Activated naive CD8-positive, alpha-beta T cell treated with anti-CD3 and anti-CD28 coated beads, Interleukin-2, amount 50 U/mL, for 24 hours (primary cell): ENCODE measurements at regions not wholly inside any gene's neighbourhood (a gene's known extent, or its start where the extent isn't known, plus 50 kb on each side); places are given as distances from the start of the nearest gene placed in this dataset.

Experiments
- ATAC-seq: fragments of 150-1000 bp; cut with Tn5 transposase; one replicate; pipeline ENCODE4 v1.10.0; 2021
- DNase-seq: peaks from one replicate; pipeline ENCODE4 v3.0.0; 2021
- H3K27ac Mint-ChIP-seq: one replicate; pipeline ENCODE4 v1.8.0; 2021; ENCODE audit warnings: mild to moderate bottlenecking, mixed read lengths
- H3K27me3 Mint-ChIP-seq: one replicate; pipeline ENCODE4 v1.8.0; 2021; ENCODE audit warnings: mixed read lengths
- H3K36me3 Mint-ChIP-seq: one replicate; pipeline ENCODE4 v1.8.0; 2021; ENCODE audit warnings: low read depth, mixed read lengths
- H3K4me1 Mint-ChIP-seq: one replicate; pipeline ENCODE4 v1.8.0; 2021; ENCODE audit warnings: mixed read lengths
- H3K4me3 Mint-ChIP-seq: one replicate; pipeline ENCODE4 v1.8.0; 2021; ENCODE audit warnings: mild to moderate bottlenecking, moderate library complexity, mixed read lengths
- H3K9me3 Mint-ChIP-seq: one replicate; pipeline ENCODE4 v1.8.0; 2021; ENCODE audit warnings: mixed read lengths

DNA sequence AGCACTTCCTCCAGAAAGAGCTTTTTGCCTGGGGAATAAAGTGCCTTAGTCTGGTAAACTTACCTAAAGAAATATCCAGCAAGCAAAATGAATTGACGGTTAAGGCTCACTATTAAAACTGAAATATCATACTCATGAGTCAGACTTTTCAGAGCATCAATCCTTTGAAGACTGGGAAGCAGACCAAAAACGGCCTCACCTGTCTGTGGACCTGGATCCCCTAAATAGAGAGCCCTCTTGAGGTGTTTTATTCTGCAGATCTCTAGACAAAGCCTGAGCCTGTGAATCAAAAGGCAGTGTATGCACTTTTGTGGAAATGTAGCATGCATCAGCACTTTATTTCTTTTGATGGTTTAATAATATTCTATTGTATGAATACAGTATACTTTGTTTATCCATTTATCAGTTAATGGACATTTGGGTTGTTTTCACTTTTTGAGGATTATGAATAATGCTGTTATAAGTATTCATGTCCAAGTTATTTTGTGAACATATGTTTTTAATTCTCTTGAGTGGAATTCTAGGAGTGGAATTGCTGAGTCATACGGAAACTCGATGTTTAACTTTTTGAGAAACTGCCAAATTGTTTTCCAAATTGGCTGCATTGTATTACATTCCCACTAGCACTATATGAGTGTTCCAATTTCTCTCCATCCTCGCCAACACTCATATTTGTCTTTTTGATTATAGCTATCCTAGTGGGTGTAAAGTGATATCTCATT is 449.0 kb upstream of the IGFBP3 start:
- H3K36me3 Mint-ChIP-seq, result no peaks in the 10 kb centered on the region
- DNase-seq (no peak), ATAC-seq (no peak)
- H3K27ac Mint-ChIP-seq, result no peak overlapping the region
- H3K4me3 Mint-ChIP-seq, result no peak overlapping the region
- no peaks in the 10 kb centered on the region for H3K4me1 Mint-ChIP-seq
- peaks cover 3% of the 10 kb centered on the region for H3K9me3 Mint-ChIP-seq
- H3K27me3 Mint-ChIP-seq, result no peaks in the 10 kb centered on the region

DNA sequence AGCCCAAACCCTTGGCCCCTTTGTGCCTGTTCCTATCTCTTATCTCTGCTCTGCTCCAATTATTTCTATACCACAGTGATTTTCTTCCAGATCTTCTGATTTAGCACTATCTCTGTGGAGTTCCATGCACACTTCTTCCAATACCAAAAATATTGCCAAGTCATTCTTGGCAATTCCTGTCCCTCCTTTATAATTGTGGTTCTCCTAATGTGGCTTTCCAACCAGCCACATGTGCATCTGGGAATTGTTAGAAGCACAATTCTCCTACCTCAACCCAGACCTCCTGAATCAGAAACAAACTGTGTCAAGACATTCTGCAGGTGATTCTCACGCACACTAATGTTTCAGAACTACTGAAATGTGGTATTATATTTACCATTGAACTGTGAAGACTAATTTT is 447.8 kb upstream of the IGFBP3 start:
- ATAC-seq (no peak), DNase-seq (no peak)
- no peaks in the 10 kb centered on the region for H3K4me1 Mint-ChIP-seq
- no peaks in the 10 kb centered on the region for H3K27me3 Mint-ChIP-seq
- H3K27ac Mint-ChIP-seq, result no peak overlapping the region
- peaks cover 3% of the 10 kb centered on the region for H3K9me3 Mint-ChIP-seq
- no peaks in the 10 kb centered on the region for H3K36me3 Mint-ChIP-seq
- H3K4me3 Mint-ChIP-seq, result no peak overlapping the region

DNA sequence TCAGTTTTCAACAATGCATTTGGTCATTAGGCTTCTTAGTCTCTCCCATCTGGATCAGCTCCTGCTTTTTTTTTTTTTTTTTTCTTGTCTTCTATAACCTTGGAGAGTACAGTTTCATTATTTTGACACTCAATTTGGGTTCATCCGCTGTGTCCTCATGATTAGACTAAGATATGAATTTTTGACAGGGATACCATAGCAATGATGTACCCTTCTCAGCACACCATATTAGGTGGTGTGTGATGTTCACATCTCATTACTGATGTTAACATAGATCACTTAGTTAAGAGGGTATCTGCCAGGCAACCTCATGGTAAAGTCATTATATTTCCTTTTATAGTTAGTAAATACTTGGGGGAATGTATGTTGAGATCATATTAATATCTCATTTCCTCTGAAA is 445.5 kb upstream of the IGFBP3 start:
- Mint-ChIP-seq H3K9me3 (peaks cover 3% of the 10 kb centered on the region), H3K36me3 (no peaks in the 10 kb centered on the region), H3K4me3 (no peak overlapping the region), H3K4me1 (no peaks in the 10 kb centered on the region), H3K27ac (no peak overlapping the region), H3K27me3 (no peaks in the 10 kb centered on the region)
- ATAC-seq, result no peak
- no peak for DNase-seq

DNA sequence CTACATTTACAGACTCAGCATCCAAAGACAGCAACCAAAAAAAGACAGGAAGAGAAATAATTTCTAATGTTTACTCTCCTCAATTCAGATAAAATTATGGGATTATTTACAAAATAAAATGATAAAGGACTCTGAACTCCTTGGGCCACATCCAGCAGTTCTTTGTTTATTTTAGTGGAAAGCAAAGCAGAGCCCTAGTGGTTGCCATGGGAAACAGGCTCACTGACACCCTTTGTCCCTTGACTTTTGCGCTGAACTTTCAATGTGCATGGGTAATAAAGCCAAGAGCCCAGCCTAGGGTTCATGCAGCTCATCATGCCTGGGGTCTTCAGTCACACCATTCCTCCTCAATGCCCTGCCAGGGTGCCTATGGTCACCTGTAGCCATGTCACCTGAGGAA is 442.6 kb upstream of the IGFBP3 start:
- no peaks in the 10 kb centered on the region for H3K4me1 Mint-ChIP-seq
- H3K27me3 Mint-ChIP-seq, result no peaks in the 10 kb centered on the region
- ATAC-seq, result no peak

DNA sequence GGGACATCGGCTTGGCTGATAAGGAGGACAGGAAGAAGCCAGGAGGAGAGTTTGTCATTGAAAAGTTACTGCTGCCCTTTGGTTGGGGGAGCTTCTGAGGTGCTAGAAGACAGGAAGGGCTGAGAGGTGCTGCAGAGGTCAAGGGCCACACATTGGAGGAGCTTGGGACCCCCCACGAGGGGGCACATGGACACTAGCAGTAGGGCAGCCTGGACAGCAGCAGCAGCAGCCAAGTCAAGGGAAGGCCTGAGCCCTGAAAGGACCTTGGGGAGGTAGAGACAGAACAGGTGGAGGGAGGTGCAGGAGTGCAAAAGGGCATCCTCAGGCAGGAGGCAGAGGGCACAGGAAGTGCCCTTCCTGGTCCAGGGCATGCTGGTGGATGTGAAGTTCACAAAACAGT is 439.7 kb upstream of the IGFBP3 start:
- Mint-ChIP-seq H3K4me1 (no peaks in the 10 kb centered on the region), H3K27me3 (no peaks in the 10 kb centered on the region)
- ATAC-seq, result no peak

More for the DNA sequence above, 442.6 kb upstream of the IGFBP3 start:
- H3K9me3 Mint-ChIP-seq, result no peaks in the 10 kb centered on the region
- no peaks in the 10 kb centered on the region for H3K36me3 Mint-ChIP-seq
- H3K4me3 Mint-ChIP-seq, result no peak overlapping the region
- H3K27ac Mint-ChIP-seq, result no peak overlapping the region
- DNase-seq, result no peak

DNA sequence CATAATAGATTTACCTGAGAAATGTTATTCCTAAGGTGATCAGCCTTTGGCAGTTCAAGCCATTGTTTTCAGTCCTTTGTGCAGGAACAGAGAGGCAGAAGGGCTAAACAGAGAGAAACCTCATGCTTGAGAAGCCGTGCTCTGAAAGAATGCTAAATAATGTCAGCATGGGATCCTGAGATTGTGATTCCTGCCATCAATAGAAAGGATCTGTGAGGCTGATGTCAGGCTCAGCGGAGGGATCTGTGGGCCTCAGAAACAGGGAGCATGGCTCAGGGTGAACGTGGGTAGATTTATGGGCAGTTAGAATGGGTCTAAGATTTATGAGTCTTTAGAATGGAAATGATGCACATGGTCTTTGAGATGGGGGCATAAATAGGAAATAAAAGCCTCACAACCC is 439.2 kb upstream of the IGFBP3 start:
- no peaks in the 10 kb centered on the region for H3K9me3 Mint-ChIP-seq
- no peaks in the 10 kb centered on the region for H3K4me1 Mint-ChIP-seq
- no peak overlapping the region for H3K27ac Mint-ChIP-seq
- H3K27me3 Mint-ChIP-seq, result no peaks in the 10 kb centered on the region
- H3K36me3 Mint-ChIP-seq, result no peaks in the 10 kb centered on the region
- no peak overlapping the region for H3K4me3 Mint-ChIP-seq
- ATAC-seq (no peak), DNase-seq (no peak)

More for the DNA sequence above, 439.7 kb upstream of the IGFBP3 start:
- H3K9me3 Mint-ChIP-seq, result no peaks in the 10 kb centered on the region
- no peak for DNase-seq
- H3K27ac Mint-ChIP-seq, result no peak overlapping the region
- no peak overlapping the region for H3K4me3 Mint-ChIP-seq
- H3K36me3 Mint-ChIP-seq, result no peaks in the 10 kb centered on the region

DNA sequence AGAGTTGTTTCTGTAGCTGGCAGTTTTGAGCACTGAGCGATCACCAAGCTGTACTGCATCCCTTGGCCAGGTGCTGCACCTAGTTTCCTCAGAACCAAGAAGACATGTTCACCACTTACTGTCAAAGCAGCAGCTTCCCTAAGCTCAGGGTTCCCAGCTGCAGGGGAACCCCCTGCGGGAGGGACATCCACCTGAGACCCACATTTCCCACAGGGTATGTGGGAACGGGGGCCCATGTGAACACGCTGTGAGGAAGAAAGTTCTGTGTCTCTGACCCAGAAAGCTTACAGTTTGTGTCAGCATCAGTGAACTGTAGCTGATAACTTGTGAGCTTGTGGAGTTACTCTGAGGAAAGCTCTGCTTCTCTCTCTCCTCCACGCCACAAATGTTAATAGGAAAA is 436.8 kb upstream of the IGFBP3 start:
- Mint-ChIP-seq H3K27ac (no peak overlapping the region), H3K36me3 (no peaks in the 10 kb centered on the region), H3K9me3 (no peaks in the 10 kb centered on the region), H3K27me3 (peaks cover 2% of the 10 kb centered on the region), H3K4me3 (no peak overlapping the region), H3K4me1 (no peaks in the 10 kb centered on the region)
- DNase-seq (no peak), ATAC-seq (no peak)

DNA sequence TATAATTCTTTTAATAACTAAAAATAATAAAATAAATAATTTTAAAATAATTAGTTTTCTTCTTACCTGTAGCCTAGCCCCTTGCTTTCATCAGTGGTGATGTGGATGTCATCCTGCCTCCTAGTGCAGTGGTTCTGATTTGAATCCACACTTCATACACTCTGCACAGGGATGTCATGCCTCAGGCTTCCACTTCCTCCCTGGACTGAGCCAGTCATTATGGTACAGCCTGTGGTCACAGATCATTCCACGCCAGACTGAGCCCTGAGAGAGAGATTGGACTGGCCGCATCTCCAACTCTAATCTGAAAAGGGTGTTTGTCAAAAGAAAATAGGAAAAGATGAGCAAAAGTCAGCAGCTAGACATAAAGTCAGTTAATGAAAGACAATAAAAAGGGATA is 436.2 kb upstream of the IGFBP3 start:
- no peaks in the 10 kb centered on the region for H3K36me3 Mint-ChIP-seq
- H3K27me3 Mint-ChIP-seq, result peaks cover 2% of the 10 kb centered on the region
- H3K4me3 Mint-ChIP-seq, result no peak overlapping the region
- H3K4me1 Mint-ChIP-seq, result no peaks in the 10 kb centered on the region
- ATAC-seq (no peak), DNase-seq (no peak)
- no peak overlapping the region for H3K27ac Mint-ChIP-seq
- no peaks in the 10 kb centered on the region for H3K9me3 Mint-ChIP-seq

DNA sequence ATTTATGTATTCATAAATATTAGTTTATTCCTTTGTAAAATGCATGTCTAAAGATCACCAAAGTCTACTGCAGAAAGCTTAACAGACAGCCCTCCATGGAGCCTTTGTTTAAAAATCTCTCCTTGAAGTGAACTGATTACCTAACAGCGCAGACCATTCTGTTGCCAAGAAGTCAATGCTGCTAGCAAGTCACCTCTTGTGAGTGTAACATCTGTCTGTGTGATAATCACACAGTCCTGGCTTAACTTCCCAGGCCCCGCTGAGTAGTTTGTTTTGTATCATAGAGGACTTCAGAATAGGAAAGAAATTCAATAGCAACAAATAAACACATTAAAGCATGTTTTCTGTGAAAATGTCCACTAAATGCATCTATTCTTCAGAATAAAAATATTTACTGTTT is 435.3 kb upstream of the IGFBP3 start:
- DNase-seq (no peak), ATAC-seq (no peak)
- Mint-ChIP-seq H3K27me3 (peaks cover 2% of the 10 kb centered on the region), H3K4me1 (no peaks in the 10 kb centered on the region), H3K9me3 (no peaks in the 10 kb centered on the region), H3K27ac (no peak overlapping the region), H3K4me3 (no peak overlapping the region), H3K36me3 (no peaks in the 10 kb centered on the region)

DNA sequence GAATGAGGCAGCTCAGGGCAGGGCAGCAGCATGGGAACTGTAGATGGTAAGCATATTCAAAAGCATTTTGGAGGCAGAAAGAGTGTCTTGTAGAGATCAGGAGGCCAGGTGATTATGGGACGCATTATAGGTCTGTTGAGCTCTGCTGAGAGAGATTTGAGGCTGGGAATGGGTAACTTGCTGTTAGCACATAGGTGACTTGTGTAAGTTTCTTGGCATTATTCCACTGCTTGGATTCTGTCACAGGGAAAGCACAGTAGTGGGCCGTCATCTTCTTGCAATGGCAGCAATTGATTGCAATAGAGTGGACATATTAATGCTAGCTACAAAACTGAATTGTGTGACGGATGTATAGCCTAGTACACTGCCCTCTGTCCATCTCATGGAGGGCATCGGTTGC is 434.3 kb upstream of the IGFBP3 start:
- ATAC-seq (no peak), DNase-seq (no peak)
- Mint-ChIP-seq H3K27me3 (peaks cover 2% of the 10 kb centered on the region), H3K27ac (no peak overlapping the region), H3K9me3 (no peaks in the 10 kb centered on the region), H3K4me3 (no peak overlapping the region), H3K36me3 (no peaks in the 10 kb centered on the region), H3K4me1 (no peaks in the 10 kb centered on the region)

DNA sequence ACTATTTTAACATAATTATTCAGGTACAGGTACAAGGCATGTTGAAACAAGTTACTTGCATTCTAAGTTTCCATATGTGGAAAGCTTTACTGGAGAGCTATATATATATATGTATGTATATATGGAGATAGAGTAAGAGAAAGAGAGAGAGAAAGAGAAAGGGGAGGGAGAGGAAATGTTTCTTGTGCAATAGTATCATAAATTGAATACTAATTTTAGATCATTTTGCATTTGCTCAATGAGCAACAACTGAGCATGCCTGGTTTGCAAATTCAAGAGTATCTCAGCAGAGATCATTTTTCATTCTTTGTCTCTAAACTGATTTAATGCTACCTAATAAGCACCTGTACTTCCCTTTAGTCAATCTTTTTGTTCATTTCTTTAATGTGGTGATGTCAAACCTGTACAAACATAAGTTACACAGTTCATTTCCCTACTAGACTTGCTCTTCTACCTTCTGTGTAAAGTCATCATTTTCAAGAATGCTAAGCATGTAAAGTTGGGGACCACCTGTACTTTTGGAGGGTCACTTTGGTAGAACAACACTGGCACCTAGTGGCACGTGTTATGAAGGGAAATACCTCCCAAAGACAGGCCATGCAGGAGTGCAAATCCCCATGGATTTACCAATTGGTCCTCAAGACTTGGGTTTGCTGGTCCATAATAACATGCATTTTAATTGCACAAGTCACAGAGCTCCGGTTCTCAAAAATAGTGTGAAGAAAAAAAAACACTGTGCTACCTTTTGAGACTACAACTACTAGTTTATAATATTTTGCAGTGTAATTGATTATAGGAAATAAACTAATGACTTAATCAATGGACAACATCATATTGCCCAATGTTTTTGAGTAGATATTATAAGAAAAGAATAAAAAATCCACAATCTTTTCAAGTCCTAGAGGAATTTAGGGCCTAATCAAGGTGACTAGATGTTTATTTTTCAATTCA is 431.2 kb upstream of the IGFBP3 start:
- Mint-ChIP-seq H3K4me1 (no peaks in the 10 kb centered on the region), H3K9me3 (no peaks in the 10 kb centered on the region), H3K27me3 (peaks cover 2% of the 10 kb centered on the region), H3K36me3 (no peaks in the 10 kb centered on the region), H3K27ac (no peak overlapping the region), H3K4me3 (no peak overlapping the region)
- DNase-seq (peak; percentile 10), ATAC-seq (no peak)

DNA sequence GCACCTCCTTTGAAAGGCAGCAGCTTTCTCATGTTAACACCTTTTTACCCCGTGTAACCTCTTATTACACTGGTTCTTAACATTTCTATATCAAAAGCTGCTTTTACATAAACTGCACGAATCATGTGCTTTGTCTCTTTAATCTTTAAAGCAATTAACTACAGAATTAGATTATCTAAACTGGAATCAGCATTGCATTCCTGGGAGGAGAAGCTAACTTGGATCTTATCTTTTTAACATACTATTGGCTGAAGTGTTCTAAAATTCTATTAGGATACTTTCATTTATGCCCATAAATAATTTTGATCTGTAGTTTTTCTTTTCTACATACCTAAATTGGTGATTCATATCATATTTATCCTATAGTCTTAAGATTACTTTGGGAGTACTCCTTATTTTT is 428.4 kb upstream of the IGFBP3 start:
- ATAC-seq (no peak), DNase-seq (no peak)
- Mint-ChIP-seq H3K4me1 (no peaks in the 10 kb centered on the region), H3K27ac (no peak overlapping the region), H3K36me3 (no peaks in the 10 kb centered on the region), H3K27me3 (peaks cover 2% of the 10 kb centered on the region), H3K9me3 (no peaks in the 10 kb centered on the region), H3K4me3 (no peak overlapping the region)

DNA sequence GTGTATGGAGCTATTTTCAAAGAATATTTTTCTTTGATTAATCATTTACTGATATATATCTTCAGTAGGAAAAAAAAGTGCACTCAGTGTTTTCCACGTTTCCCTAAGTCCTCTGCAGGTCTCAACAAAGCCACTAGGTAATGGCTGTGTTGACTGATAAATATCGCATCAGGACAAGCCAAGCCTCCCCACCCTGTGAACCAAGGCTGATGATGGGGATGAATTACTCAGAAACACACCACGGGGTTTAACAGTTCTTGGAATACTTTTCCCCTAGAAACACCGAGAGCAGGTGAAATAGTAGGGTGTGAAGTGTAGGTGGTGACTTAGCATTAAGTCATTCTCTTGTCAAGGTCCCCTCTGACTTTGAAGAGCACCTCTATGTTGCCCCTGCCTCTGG is 423.5 kb upstream of the IGFBP3 start:
- peaks cover 7% of the 10 kb centered on the region for H3K9me3 Mint-ChIP-seq
- H3K27ac Mint-ChIP-seq, result no peak overlapping the region
- ATAC-seq, result no peak
- H3K27me3 Mint-ChIP-seq, result no peaks in the 10 kb centered on the region
- no peak overlapping the region for H3K4me3 Mint-ChIP-seq
- DNase-seq, result no peak
- no peaks in the 10 kb centered on the region for H3K4me1 Mint-ChIP-seq
- no peaks in the 10 kb centered on the region for H3K36me3 Mint-ChIP-seq

DNA sequence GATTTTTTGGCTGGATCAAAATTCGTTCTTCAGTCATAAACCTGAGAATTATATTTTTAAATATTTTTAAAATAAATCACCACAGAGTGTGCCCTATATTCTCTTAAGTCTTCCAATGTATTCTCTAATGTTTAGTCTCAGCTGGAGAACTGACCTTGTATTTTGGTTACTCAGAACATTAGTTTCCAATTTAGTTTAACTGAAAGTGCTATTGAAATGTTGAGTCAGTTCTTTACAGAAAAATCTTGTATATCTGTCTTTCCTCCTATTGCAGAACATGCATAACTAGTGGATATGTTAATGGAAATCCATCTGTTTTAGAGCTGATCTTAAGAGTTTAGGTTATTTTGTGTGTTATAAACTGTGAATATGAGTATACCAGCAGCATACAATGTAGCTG is 422.7 kb upstream of the IGFBP3 start:
- H3K4me3 Mint-ChIP-seq, result no peak overlapping the region
- no peak for ATAC-seq
- H3K27ac Mint-ChIP-seq, result no peak overlapping the region

DNA sequence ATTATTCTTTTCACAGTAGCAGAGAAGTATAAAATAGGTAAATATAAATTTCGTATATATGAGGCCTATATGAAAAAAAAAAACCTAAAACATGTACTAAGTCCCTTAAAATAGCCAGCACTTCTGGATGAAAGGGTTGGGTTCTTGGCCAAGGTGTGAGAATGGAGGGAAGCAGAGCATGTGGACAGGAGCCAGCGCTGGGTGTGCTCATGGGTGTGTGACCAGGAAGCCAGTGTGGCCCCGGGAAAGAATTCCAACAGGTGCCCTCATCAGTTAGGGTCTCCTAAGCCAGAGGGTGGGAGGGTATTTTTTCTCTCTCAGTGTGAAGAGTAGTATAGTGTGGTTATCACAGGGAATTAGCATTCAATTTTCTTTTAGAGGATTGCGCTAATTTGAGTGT is 401.9 kb upstream of the IGFBP3 start:
- no peak for DNase-seq
- Mint-ChIP-seq H3K27ac (no peak overlapping the region), H3K4me1 (no peaks in the 10 kb centered on the region), H3K4me3 (no peak overlapping the region), H3K9me3 (peaks cover 7% of the 10 kb centered on the region), H3K36me3 (no peaks in the 10 kb centered on the region), H3K27me3 (no peaks in the 10 kb centered on the region)
- no peak for ATAC-seq

More for the DNA sequence above, 422.7 kb upstream of the IGFBP3 start:
- no peak for DNase-seq
- H3K36me3 Mint-ChIP-seq, result no peaks in the 10 kb centered on the region
- no peaks in the 10 kb centered on the region for H3K27me3 Mint-ChIP-seq
- no peaks in the 10 kb centered on the region for H3K4me1 Mint-ChIP-seq
- H3K9me3 Mint-ChIP-seq, result peaks cover 7% of the 10 kb centered on the region
